SH-SY5Y (cell line): ENCODE measurements at regions not wholly inside any gene's neighbourhood (a gene's known extent, or its start where the extent isn't known, plus 50 kb on each side); places are given as distances from the start of the nearest gene placed in this dataset.

Source experiments
- GATA2 ChIP-seq: IDR thresholded peaks from 2 replicates; pipeline ENCODE4 v1.6.1; 2011; ENCODE audit warnings: mild to moderate bottlenecking, low read depth, low read length
- GATA3 ChIP-seq: IDR thresholded peaks from 2 replicates; pipeline ENCODE4 v1.6.1; 2011; ENCODE audit warnings: low read depth, mild to moderate bottlenecking, low read length, moderate library complexity

- TF ChIP-seq GATA2 (no peak), GATA3 (no peak)
Measured at GRCh38 chr2:111697560-111697959, 186.4 kb downstream of the ANAPC1 start.

DNA sequence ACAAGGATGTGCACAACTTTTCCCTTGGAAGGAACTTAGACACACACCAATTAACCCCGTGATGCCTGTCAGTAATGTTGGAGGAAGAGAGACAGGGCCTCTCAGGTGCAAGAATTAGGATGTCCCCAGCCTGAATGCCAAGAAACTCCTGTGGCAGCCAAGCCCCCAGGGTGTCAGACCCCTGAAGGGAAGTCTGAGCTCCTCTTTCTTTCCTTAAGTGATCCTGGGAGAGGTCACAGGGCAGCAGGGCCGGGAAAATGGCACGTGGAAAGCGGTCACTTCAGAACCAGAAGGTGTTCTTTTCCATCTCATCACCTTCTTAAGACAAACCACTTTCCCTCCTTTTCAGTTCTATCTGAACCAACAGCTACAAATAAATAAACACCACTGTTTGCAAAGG, 185.9 kb downstream of the ANAPC1 start:
- TF ChIP-seq GATA3 (no peak), GATA2 (no peak)

- TF ChIP-seq GATA2 (no peak), GATA3 (no peak)
Measured at GRCh38 chr2:111698743-111699554, 185.0 kb downstream of the ANAPC1 start.

GRCh38 chr2:111701266-111701665, 182.7 kb downstream of the ANAPC1 start:
- TF ChIP-seq GATA2 = no peak
- no peak for TF ChIP-seq GATA3

DNA sequence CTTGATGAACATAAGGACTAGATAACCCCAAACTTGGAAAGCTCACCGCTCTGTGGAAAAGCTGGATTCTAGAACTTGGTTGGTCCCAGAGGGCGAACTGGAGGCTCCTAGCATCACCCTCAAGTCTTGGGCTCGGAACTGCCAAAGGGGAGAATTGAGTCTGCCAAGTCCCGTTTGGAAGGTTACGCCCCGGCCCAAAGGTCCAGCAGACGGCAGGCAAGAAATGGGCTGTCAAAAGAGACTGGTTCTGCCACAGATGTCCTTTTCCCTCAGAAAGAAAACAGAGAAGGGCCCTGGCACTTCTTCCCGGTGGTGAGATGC, 182.2 kb downstream of the ANAPC1 start:
- TF ChIP-seq GATA3 = no peak
- TF ChIP-seq GATA2 = no peak

GRCh38 chr2:111702119-111702803, 181.7 kb downstream of the ANAPC1 start:
- no peak for TF ChIP-seq GATA2
- TF ChIP-seq GATA3 = no peak

DNA sequence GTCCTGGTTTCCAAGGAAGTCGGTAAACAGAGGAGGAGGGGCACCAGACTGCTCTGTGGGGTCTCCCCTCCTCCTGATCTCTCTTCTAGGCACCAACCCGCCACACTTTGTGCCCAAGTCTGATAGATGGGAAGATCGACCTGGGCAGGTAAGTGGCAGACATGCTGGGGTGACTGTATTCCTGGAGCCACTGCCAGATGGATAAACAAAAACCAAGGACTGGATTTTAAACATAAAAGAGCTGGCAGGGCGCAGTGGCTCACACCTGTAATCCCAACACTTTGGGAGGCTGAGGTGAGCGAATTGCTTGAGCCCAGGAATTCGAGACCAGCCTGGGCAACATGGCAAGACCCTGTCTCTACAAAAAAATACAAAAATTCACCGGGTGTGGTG, 181.2 kb downstream of the ANAPC1 start:
- TF ChIP-seq GATA3 (no peak), GATA2 (no peak)

DNA sequence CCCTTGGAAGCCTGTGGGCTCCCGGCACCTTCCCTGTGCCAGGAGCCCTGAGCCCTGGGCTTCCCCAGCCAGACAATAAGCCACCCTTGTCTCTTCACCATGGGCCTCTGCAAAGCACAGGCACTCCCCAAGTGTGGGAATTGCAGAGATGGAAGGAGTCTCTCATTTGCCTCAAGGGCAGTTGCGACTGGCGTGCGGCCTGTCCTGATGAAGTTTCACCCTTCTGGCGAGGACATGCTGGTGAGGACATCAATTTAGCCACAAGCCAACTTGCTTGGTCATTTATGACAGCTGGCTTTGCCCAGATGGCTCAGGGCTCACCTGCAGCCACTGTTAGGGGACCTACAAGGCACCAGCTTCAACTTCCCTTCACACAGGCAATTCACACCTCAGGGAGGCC, 180.2 kb downstream of the ANAPC1 start:
- TF ChIP-seq GATA3 (no peak), GATA2 (no peak)

- TF ChIP-seq GATA3 (no peak), GATA2 (no peak)
Measured at GRCh38 chr2:111704246-111704645, 179.7 kb downstream of the ANAPC1 start.

DNA sequence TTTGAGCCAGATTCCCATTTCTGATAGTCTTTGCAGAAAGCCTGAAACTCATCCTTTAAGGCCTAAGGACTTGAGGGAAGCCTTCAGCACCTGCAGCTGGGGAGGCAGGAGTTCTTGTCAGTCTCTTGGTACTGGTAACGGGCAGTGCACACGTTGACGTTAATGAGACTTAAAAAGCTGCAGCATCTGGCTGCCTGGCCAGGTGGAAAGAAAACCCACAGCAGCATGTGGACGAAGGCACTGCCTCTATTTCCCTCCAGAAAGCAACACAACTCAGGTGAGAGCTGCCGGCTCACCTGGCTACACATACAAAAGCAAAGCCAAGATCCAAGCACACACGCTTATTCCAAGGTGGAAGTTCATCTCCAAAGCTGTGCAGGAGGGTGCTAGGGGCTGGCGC, 178.8 kb downstream of the ANAPC1 start:
- TF ChIP-seq GATA3 (no peak), GATA2 (no peak)

DNA sequence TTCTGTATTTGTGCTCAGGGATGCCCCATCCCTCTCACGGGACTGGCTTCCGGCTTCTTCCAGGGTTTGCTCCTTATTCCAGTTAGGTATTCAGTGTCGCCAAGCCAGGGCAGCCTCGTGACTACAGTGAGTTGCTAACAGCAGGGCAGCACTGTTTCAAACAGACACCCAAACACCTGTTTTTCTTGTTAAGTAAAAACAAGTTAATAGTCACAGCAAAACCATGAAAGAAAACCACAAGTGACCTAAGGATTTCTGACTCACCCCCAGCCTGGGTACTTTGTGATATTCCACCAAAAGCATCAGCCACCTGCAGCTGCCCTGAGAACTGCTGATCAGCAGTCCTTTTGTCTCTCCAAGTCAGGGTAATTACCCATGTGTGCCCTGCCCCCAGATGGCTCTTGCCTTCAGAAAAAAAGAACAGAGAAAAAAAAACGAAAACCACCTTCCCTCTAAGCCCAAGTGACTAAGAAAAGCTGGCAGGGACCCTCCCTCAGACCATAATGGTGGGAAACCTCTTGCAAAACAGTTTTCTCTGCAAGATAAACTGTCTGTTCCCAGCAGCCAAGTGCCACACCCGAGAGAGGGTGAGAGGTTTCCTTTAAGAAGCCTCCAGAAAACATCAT, 178.2 kb downstream of the ANAPC1 start:
- TF ChIP-seq GATA2 (no peak), GATA3 (no peak)

GRCh38 chr2:111706481-111707001, 177.5 kb downstream of the ANAPC1 start:
- TF ChIP-seq GATA3 (no peak), GATA2 (no peak)

GRCh38 chr2:111707700-111708099, 176.3 kb downstream of the ANAPC1 start:
- no peak for TF ChIP-seq GATA2
- TF ChIP-seq GATA3 = no peak

DNA sequence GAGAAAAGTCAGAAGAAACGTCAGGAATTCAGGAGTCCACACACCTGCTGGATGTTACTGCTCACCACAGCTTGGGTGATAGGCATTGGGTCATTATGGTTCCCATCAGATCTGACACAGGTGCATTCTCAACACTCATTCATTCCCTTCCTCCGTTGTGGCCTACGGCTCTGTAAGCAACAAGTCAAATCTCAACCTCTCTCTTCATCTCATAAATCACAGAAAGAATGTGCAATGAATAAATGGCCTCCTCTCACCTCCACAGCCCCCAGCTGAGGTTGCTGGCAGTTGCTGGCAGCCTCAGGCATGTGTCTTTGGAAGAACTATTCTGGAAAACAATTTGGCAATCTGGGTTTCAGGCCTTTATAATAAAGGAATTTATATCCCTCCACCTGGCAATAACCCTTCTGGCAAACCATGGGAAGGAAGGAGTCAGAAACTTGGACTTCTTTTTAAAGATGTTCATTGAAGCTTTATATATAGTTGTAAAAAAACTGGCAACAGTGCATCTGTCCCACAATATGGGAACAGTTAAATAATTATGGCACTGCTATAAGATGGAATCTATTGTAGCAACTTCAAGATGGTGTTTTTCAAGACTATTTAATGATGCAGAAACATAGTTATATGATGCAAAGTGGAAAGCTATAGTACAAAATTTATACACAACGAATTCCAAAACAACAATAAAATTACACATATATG, 175.4 kb downstream of the ANAPC1 start:
- TF ChIP-seq GATA2 = no peak
